GM19035 (cell line): ENCODE measurements at regions not wholly inside any gene's neighbourhood (a gene's known extent, or its start where the extent isn't known, plus 50 kb on each side); places are given as distances from the start of the nearest gene placed in this dataset.

Experiments
- ATAC-seq: cut with Tn5 transposase; IDR thresholded peaks from one replicate; pipeline ENCODE4 v1.9.1; 2021; ENCODE audit not compliant: unreplicated experiment

DNA sequence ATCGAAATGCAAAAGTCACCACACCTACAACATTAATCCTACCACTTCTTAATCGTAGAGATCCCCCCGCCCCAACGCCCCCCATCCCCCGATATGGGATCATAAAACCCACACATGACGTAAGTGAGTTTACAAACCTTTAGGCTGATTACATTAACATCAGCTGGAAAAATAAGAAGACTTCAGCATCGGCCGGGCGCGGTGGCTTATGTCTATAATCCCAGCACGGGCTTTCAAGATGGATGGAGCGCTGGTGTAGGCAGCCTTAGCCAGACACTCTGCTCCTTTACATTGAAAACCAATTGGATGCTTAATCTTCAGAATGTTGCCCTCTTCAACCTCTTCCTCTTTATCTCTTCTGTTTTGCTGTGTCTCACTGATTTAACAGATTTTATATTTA lies 1376.0 kb downstream of the MAT2B start:
- no peak for ATAC-seq

DNA sequence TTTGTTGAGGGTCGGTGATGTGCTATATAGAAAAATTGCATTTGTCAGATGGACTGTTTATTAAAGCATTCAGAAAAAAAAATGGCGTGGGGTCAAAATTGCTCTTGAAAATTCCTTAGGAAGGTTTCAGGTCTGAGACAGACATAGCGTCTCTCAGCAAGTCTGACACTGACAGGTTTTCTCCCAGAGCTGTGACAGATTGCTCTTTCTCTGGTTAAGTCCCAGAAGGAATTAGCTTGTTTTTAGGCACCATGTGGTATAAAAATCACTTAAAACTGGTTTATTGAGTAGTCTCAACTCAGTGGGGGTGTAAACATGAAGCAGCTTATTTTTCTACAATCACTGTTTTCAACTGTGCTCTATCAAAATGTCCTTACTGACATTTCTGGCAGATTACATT lies 1379.8 kb downstream of the MAT2B start:
- no peak for ATAC-seq

DNA sequence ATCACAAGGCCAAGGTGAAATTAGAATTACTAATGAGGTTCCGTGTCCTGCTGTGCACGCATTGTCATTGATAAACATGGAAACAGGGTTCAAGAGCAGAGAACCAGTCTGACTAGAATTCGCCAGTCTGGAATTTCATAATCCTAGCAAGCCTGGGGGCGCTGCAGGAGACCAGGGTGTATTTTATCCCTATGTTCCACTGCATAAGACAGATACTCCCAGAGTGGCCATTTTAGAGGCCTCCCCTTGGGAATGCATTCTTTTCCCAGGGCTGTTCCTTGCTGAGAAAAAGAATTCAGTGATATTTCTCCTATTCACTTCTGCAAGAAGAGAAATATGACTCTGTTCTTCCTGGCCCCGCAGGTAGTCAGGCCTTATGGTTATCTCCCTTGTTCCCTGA lies 1387.7 kb downstream of the MAT2B start:
- no peak for ATAC-seq

DNA sequence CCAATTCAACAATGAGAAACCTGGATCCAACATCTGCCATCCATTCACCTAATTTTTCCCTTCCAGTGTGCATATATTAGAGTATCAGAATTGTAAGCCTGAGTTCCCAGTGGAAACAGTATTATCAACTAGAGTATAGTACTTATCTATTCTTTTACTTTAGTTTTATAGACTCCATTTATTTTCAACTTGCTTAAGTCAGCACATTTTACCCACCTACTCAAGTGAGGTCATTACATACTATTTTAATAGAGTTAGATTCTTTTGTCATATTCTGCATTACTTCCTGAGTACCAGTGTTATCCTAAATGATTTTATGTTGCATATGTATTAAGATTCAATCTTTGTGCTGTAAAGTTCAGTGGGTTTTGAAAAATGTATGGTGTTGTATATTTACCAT lies 1393.3 kb downstream of the MAT2B start:
- no peak for ATAC-seq

DNA sequence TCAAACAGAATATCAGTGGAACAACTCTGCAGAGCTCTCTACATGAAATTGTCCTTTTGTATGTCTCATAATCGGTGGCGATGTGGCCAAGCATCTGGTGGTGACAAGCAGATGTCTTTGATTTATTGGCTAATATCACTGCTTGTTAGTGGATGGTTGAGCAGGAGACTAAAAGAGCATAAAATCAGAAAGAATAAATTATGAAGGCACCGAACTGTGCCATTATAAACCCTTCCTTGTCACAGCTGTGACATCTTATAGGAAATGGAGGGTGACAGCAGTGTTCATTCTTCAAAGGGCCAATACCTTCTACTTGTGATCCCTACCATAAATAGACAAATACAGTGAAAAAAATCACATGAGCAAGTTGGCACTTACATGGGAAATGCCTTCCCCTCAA lies 1404.3 kb downstream of the MAT2B start:
- no peak for ATAC-seq

DNA sequence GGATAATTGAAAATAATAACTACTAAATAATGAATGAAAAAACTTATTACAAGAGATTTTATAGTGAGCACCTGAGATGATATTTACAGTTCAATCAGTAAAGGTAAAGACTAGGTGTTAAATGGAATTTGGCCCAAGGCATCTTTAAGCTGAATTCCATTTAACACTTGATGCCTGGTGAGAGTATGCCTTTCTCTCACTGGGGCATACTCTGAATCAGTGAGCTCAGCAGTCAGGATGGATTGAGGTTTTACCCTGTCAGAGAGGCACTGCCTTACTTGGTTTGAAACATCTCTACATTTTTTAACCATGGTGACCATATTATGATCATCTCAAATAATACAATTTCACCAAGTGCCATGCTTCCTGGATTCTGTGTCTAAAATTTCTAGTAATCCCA lies 1416.3 kb downstream of the MAT2B start:
- ATAC-seq = no peak

DNA sequence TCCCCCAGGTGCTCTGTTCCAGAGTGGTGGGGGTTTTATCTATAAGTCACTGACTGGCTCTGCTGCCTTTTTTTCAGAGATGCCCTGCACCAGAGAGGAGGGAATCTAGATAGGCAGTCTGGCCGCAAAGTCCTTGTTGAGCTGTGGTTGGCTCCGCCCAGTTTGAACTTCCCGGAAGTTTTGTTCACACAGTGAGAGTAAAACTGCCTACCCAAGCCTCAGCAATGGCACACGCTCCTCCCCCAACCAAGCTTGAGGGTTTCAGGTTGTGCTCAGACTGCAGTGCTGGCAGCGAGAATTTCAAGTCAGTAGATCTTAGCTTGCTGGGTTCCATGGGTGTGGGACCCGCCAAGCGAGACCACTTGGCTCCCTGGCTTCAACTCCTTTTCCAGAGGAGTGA lies 1428.6 kb downstream of the MAT2B start:
- no peak for ATAC-seq

DNA sequence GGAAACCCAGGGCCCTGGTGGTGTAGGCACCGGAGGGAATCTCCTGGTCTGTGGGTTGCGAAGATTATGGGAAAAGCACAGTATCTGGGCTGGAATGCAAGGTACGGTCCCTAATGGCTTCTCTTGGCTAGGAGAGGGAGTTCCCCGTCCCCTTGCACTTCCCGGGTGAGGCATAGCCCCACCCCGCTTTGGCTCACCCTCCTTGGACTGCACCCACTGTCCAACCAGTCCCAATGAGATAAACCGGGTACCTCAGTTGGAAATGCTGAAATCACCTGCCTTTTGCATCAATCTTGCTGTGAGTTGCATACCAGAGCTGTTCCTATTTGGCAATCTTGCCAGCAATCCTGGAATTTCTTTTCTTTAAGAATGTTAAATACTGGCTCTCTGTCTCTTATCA lies 1429.1 kb downstream of the MAT2B start:
- no peak for ATAC-seq

DNA sequence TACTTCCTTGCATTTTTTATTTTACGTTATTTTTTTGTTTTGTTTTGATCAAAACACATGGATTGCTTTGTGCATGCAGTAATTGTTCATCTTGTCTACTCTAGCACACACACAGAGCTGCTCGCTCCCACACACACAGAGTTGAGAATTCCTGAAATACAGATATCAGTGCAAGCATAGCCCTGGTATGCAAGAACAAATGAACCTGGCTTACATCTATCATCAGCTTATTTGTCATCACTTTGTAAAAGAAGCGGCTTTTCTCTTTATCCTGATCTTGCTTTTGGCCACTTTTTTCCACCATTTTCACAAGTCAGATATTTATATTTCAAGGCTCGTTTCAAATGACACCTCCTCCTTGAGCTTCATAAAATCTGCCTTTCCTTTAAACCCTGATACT lies 1435.7 kb downstream of the MAT2B start:
- no peak for ATAC-seq

DNA sequence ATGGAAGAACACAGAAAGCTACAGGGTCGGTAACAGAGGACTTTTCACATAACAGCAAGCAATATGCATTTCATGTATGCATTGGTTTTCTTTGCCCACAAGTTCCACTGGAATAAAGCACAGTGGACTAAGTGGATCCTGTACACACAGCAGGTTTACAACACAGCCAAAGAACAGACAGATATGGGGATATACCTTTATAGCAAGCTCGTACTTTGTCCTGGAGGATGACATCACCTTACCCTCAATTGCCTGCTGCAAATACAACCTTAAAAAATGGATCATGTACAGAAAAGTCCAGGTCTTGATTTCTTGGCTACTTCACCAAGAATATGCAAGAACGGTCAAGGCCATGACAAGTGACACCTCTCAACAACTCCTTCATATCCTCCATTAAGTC lies 1445.5 kb downstream of the MAT2B start:
- no peak for ATAC-seq

DNA sequence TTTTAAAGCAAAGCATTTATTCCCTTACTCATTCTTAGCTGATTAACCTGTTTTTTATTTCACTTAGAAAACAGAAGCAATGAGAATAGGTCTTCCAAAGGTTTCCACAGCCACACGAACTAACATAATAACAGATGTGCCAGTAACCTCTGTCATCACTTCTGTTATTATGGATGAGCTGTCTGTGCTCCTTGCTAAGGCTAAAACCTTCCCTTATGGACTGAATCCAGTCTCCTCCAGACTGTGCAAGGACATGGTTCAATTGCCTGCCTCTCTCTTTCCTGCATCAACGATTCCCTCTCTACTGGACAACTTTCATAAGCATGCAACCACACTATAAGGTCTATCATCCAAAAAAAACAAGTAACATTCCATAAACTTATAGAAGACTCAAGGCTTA lies 1446.2 kb downstream of the MAT2B start:
- ATAC-seq = no peak

DNA sequence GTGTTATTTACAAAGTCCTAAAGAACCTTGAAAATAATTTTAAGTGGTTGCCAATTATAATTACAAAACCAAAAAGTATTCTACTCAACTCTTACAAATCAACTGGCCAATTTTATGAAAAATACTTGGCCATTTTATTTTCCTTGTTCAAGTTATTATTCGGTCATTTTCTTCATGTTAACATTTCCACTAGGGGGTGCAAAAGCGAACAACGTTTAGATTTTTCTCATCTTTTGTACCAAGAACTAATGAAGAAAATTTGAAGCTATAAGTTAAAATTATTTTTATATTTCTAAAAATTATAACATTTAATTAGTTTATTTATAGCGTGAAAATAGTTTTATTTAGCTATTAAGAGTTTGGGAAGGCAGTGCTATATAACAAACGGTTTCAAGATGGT lies 1453.3 kb downstream of the MAT2B start:
- no peak for ATAC-seq

DNA sequence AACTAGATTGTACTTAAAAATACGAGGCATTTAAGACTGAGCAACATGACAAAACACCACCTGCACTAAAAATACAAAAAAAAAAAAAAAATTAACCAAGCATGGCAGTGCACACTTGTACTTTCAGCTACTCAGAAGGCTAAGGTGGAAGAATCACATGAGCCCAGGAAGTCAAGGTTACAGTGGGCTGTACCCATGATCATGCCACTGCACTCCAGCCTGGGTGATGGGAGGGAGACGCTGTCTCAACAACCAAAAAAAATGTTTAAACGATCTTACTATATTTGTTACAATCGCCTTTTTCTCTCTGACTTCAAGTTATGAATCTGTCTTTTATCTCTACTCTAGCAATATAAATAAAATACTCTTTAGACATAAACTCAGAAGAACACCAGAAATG lies 1454.3 kb downstream of the MAT2B start:
- ATAC-seq = no peak

DNA sequence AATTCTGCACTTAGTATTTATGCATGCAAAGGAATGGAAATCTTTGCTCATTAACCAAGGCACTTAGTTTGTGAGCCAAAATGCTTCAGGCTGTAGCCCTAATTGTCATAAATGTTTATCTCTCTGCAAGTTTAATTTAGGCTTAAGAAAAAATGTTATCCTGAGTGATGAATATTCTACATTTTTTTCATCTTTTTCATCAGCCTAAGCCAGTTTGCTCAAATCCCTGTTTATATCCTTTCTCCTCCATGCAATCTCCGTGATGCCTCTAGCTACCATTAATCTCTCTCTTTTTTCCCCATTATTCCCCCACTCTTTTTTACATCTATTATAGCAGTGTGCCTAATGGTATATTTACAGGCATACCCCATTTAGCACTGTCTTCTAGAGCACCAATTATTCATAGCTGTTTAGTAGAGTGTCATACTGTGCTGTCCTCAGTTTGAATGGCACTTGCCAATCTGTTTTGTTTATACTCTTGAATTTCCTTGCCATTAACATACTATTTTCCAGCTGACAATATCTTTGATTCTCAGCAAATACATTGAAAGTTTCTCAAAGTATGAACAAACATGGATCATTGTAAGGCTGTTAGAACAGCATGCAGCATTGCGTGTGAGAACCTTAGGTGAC lies 1457.0 kb downstream of the MAT2B start:
- no peak for ATAC-seq

DNA sequence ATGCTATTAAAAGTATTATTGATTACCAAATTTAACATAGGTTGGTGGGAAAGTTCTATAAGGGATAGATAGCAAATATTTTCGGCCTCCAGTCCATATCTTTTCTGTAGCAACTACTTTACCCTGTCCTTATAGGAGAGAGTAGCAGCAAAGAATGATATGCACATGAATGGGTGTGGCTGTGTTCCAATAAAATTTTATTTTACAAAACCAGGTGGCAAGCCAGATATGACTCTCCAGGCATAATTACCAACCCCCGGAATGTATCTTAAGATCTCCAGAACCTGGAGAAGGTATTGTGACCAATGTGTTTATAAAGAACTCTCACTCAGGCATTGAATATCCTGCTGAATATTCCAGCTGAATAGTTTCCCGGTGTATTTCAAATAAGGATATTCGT lies 1461.2 kb downstream of the MAT2B start:
- no peak for ATAC-seq

DNA sequence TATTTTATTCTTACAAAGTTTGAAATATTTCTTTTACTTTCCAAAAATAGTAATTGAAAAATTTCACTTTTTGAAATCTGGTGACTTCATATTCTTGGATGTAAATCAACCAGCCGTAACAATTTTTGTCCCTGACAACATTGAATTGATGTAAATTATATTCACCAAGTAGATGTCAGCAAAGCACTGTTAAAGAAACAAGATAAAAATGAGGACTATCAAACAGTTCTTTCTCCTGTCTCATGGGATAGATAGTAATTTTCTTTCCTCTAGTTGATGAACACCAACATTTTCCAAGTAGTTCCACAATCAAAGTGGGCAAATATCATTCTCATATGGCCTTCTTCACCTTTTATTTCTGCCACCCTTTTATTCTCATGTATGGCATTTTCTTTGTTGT lies 1461.9 kb downstream of the MAT2B start:
- ATAC-seq = no peak

DNA sequence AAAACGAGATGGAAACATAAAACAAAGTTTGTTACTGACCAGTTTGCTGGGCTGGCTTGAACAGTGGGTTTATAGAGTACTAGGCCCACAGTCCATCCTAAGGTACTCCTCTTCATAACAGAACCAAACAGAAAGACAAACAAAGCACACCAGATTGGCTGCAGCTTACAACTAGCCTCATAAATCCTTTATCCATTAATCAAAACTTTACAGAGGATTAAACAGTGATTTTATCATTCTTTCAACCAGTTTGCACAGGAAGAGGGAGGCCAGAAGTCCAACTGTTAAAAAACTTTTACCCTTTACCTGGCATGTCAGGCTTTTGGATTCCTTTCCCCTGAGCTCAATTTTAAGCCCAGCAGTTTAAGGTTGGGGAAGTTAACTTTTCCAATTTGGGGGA lies 1467.6 kb downstream of the MAT2B start:
- no peak for ATAC-seq

DNA sequence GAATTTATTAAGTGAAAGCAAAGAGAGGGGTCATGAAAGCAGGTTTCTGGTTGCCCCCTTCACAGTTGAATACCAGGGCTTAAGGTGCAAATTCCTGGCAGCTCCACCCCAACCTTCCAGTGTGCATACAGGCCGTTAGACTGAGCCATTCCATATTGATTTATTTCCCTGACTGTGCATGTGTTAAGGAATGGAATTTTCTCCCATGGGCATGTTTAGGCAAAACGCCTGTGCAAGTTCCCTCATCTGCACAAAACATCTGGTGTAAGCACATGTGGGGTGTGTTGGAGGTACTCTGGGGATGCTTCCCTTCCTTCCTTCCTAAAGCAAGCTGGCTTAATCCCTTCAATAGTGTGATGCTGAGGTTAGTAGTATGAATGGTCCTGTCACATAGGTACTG lies 1470.6 kb downstream of the MAT2B start:
- ATAC-seq = no peak

DNA sequence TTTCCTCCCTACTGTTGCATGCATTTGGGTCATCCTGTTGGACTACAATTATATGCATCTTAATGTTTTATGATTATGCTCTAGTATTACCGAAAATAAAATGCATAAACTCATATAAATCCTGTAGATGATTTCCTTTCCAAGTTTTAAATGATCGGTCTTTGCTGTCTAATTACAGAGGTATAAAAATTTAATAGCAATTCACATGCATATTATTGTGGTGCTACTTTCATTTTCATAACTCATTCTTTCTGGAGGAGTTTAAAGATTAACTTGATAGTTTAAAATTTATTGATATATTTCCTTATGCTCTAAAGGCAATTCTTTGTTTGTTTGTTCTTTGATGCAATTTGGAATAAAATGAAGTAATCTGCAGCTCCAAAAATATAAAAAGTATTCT lies 1475.1 kb downstream of the MAT2B start:
- ATAC-seq = no peak

DNA sequence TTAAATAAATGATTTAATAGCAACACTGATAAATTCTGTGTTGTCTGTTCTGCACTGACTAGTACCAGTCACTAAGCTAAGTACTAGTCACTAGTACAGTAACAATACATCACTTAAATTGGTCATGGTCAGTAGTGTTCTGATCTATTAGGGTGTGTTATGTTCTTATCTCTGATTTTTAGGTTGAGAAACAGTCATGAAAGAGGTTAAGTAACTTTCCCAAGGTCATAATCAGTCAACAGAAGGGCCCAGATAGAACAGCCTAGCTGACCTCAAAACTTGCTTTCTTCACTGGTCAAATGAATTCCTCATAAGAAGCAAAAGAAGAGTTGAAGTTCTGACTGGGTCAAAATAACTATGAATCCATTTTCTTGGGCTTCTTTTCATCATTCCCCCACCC lies 1492.7 kb downstream of the MAT2B start:
- ATAC-seq = no peak

DNA sequence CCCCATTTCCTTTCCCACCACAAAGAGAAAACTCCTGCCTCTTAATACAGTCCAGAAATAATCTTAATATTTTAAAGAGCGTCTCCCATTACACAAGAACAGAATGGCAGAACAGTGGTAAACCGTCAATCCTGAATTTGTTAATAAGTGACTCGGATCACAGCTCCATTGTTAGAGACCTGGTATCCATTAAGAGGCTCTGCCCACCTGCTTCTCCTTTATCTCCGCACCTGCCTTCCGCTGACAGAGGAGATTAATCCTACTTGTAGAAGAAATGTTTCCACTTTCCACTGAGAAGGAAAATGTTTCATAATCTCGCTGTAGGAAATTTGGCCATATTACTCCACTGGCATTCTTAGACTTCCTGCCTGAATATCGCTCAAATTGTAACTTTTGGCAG lies 1493.2 kb downstream of the MAT2B start:
- no peak for ATAC-seq

DNA sequence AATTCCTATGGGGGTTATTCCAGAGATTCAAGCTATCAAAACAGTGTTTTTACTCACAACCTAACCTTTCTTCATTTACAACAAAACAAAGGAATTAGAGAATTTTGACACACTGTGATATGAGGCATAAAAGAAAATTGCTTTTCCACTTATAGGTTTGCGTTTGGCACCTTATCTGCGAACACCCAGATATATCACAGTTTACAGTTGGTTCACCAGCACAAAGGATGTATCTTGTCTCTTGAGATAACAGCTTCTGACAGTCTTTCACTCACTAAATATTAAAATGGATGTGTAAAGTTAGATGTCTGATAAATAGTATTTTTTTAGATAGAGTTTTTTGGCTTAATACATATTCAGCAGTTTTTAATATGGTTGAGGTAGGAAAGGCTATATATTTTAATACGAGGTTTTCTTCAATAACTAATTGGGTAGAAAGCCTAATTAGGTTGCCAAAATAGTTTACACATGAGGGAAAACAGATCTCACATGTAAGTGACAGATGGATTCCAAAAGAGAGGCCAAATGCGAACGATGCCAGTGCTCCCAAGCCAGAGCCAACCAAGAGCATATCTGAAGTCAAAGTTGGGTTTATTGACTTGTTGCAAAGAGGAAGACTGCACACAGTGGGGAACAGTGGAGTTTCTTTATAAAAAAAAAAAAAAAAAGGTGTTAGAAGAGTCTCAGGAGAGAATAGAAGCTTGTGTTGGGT lies 1495.2 kb downstream of the MAT2B start:
- no peak for ATAC-seq

DNA sequence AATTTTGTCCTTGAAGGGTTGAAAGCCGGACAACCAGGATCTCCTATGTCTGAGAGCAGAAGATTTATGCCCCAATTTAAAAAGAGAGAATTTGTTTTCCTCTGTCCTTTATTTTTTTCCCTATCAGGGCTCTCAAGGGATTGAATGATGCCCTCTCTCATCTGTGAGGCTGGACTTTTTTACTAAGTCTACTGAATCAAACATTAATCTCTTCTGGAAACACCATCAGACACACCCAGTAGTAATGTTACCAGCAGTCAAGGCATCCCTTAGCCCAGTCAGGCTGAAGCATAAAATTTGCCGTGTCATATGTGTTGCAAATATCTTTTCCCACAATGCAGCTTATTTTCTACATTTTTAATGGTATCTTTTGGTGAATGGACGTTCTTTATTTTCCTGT lies 1497.9 kb downstream of the MAT2B start:
- no peak for ATAC-seq
